ENCODE measurements at regions not wholly inside any gene's neighbourhood (a gene's known extent, or its start where the extent isn't known, plus 50 kb on each side); places are given as distances from the start of the nearest gene placed in this dataset.

GRCh38 chr7:68446183-68446582, 1152.1 kb upstream of the AUTS2 start (continued):
- TF ChIP-seq JUN (IDR thresholded peaks at IDR 0.05; ENCODE audit: low read depth, low read length) (no peak), TCF12 (IDR thresholded peaks at IDR 0.05; ENCODE audit: low read depth, low read length) (no peak), KDM5A (IDR thresholded peaks at IDR 0.05; ENCODE audit: low read length) (no peak), RNF2 (IDR thresholded peaks at IDR 0.05; ENCODE audit: borderline replicate concordance, low read depth, low read length, missing control alignments, poor library complexity, severe bottlenecking) (no peak)

Data from H1 (cell line).